ENCODE measurements at regions not wholly inside any gene's neighbourhood (a gene's known extent, or its start where the extent isn't known, plus 50 kb on each side); places are given as distances from the start of the nearest gene placed in this dataset.

DNA sequence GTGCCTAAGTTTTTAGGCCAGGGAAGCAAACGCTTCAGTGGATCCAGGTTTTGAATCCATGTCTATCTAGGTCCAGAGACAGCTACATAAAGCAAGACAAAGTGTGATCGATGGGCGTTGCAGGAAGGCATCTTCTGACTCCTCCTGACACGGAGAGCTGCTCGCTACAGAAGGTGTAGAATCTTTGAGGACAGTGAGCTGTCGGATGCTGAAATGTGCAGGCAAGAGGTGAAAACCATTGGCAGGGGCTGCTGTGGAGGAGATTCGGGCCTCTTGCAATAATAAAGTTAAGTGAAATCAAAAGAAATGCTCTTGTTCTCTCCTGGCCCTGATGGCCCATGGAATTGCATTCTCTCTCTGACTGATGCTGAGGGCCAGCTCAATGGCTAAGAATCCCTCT is 336.2 kb downstream of the CYRIA start:
- TF ChIP-seq, protein P1, sequence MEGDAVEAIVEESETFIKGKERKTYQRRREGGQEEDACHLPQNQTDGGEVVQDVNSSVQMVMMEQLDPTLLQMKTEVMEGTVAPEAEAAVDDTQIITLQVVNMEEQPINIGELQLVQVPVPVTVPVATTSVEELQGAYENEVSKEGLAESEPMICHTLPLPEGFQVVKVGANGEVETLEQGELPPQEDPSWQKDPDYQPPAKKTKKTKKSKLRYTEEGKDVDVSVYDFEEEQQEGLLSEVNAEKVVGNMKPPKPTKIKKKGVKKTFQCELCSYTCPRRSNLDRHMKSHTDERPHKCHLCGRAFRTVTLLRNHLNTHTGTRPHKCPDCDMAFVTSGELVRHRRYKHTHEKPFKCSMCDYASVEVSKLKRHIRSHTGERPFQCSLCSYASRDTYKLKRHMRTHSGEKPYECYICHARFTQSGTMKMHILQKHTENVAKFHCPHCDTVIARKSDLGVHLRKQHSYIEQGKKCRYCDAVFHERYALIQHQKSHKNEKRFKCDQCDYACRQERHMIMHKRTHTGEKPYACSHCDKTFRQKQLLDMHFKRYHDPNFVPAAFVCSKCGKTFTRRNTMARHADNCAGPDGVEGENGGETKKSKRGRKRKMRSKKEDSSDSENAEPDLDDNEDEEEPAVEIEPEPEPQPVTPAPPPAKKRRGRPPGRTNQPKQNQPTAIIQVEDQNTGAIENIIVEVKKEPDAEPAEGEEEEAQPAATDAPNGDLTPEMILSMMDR (IDR thresholded peaks at IDR 0.05) = no peak
- no peak for TF ChIP-seq POLR2AphosphoS5 (IDR thresholded peaks at IDR 0.05)
- no peak for TF ChIP-seq POLR2A (IDR thresholded peaks at IDR 0.05)
